ENCODE measurements at regions not wholly inside any gene's neighbourhood (a gene's known extent, or its start where the extent isn't known, plus 50 kb on each side); places are given as distances from the start of the nearest gene placed in this dataset.

DNA sequence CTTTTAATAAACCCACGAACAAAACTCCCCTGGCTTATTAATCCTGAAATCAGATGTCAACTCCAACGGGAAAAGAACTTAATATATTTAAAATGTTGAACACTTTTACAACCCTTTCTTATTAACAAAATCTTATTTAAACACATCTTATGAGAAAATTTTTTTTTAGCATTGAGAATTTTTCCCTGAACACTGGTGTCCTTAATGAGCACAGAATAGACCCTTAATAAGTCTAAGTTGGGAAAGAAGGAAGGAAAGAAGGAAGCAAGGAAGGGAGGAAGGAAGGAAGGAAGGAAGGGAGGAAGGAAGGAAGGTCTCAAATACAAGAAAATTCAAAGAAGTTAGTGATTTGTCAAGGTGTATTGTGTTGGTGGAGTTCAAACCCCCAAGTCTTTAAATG, 129.2 kb upstream of the COL1A2 start:
- DNase-seq (no peak), ATAC-seq (no peak)
- Histone ChIP-seq H3K27me3 (ENCODE audit: insufficient read depth in 3 of 3, low read length in 2 of 3) (no peaks in the 10 kb centered on the region), H3K36me3 (ENCODE audit: insufficient read depth in 1 of 2, low read depth in 1 of 2) (no peaks in the 10 kb centered on the region), H3K4me3 (no peak overlapping the region), H3K9me3 (no peaks in the 10 kb centered on the region), H3K4me1 (no peaks in the 10 kb centered on the region), H3K27ac (no peak overlapping the region)
- TF ChIP-seq, protein P1, sequence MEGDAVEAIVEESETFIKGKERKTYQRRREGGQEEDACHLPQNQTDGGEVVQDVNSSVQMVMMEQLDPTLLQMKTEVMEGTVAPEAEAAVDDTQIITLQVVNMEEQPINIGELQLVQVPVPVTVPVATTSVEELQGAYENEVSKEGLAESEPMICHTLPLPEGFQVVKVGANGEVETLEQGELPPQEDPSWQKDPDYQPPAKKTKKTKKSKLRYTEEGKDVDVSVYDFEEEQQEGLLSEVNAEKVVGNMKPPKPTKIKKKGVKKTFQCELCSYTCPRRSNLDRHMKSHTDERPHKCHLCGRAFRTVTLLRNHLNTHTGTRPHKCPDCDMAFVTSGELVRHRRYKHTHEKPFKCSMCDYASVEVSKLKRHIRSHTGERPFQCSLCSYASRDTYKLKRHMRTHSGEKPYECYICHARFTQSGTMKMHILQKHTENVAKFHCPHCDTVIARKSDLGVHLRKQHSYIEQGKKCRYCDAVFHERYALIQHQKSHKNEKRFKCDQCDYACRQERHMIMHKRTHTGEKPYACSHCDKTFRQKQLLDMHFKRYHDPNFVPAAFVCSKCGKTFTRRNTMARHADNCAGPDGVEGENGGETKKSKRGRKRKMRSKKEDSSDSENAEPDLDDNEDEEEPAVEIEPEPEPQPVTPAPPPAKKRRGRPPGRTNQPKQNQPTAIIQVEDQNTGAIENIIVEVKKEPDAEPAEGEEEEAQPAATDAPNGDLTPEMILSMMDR (IDR thresholded peaks at IDR 0.05) = no peak
- 86 to 91% (median 88%) methylated on average over 2 of the region's 2 CpGs for WGBS, 3 donors
- intact Hi-C loops (cut with DNase I) = no loop called here

DNA sequence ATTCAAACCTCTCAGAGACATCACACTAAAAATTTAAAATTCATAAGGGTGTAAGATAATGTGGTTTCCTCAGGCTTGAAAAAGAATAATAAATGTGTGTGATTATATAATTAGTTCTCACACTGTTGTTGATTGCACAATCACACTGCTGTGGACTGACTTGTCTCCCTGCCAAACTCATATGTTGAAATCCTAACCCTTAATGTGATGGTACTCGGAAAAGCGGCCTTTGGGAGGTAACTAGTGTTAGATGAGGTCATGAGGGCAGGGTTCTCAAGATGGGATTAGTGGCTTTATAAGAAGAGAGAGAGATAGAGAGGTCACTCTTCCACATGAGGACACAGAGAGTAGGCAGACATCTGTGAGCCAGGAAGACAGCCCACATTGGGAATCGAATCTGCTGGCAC, 128.5 kb upstream of the COL1A2 start:
- no peak for DNase-seq
- H3K27me3 ChIP-seq (ENCODE audit: insufficient read depth in 3 of 3, low read length in 2 of 3) = no peaks in the 10 kb centered on the region
- H3K36me3 ChIP-seq (ENCODE audit: insufficient read depth in 1 of 2, low read depth in 1 of 2) = no peaks in the 10 kb centered on the region
- TF ChIP-seq, protein P1 (IDR thresholded peaks at IDR 0.05) = no peak
- no peaks in the 10 kb centered on the region for H3K9me3 ChIP-seq
- 16 to 26% (median 18%) methylated on average over 3 of the region's 3 CpGs for WGBS, 3 donors
- H3K27ac ChIP-seq = no peak overlapping the region
- ATAC-seq = peak in 3 of 4 donors; percentile 33 to 71 (median 40)
- H3K4me3 ChIP-seq = no peak overlapping the region
- H3K4me1 ChIP-seq = no peaks in the 10 kb centered on the region
- intact Hi-C loops (cut with DNase I) = no loop called here

GRCh38 chr7:94270772-94271171, 123.9 kb upstream of the COL1A2 start:
- Histone ChIP-seq H3K4me1 (no peaks in the 10 kb centered on the region), H3K36me3 (ENCODE audit: insufficient read depth in 1 of 2, low read depth in 1 of 2) (no peaks in the 10 kb centered on the region), H3K27me3 (ENCODE audit: insufficient read depth in 3 of 3, low read length in 2 of 3) (no peaks in the 10 kb centered on the region), H3K27ac (no peak overlapping the region), H3K4me3 (no peak overlapping the region), H3K9me3 (no peaks in the 10 kb centered on the region)
- DNase-seq = no peak
- intact Hi-C loops (cut with DNase I) = loop anchor here in 1 of 2 donors (2.0 kb wide), 1 partner anchor 66 kb away; no protein-coding TSS in a partner anchor
- 75 to 92% (median 91%) methylated on average over 1 of the region's 1 CpG for WGBS, 3 donors
- TF ChIP-seq, protein P1 (IDR thresholded peaks at IDR 0.05) = no peak
- ATAC-seq = no peak

- intact Hi-C loops (cut with DNase I) = no loop called here
- Histone ChIP-seq H3K4me3 (no peak overlapping the region), H3K36me3 (ENCODE audit: insufficient read depth in 1 of 2, low read depth in 1 of 2) (no peaks in the 10 kb centered on the region), H3K9me3 (no peaks in the 10 kb centered on the region), H3K27ac (no peak overlapping the region), H3K27me3 (ENCODE audit: insufficient read depth in 3 of 3, low read length in 2 of 3) (no peaks in the 10 kb centered on the region), H3K4me1 (no peaks in the 10 kb centered on the region)
- DNase-seq (no peak), ATAC-seq (no peak)
- WGBS, 3 donors = 89 to 100% (median 90%) methylated on average over 1 of the region's 1 CpG
- TF ChIP-seq, protein P1 (IDR thresholded peaks at IDR 0.05) = no peak
Observed at GRCh38 chr7:94272821-94273583, 121.7 kb upstream of the COL1A2 start.

- intact Hi-C loops (cut with DNase I) = no loop called here
- TF ChIP-seq, protein P1 (IDR thresholded peaks at IDR 0.05) = no peak
- WGBS, 3 donors = 87 to 92% (median 88%) methylated on average over 3 of the region's 3 CpGs
- Histone ChIP-seq H3K27ac (no peak overlapping the region), H3K4me3 (no peak overlapping the region), H3K36me3 (ENCODE audit: insufficient read depth in 1 of 2, low read depth in 1 of 2) (no peaks in the 10 kb centered on the region), H3K9me3 (no peaks in the 10 kb centered on the region), H3K4me1 (no peaks in the 10 kb centered on the region), H3K27me3 (ENCODE audit: insufficient read depth in 3 of 3, low read length in 2 of 3) (no peaks in the 10 kb centered on the region)
- no peak for DNase-seq
- no peak for ATAC-seq
Observed at GRCh38 chr7:94274828-94275227, 119.9 kb upstream of the COL1A2 start.

All from psoas muscle (tissue), 7 donors.